Stimulated activated effector memory CD8-positive, alpha-beta T cell treated with anti-CD3 and anti-CD28 coated beads, Interleukin-12 subunit alpha, Interleukin-12 subunit beta, amount 100 ng/mL, for 72 hours (primary cell): ENCODE measurements at regions not wholly inside any gene's neighbourhood (a gene's known extent, or its start where the extent isn't known, plus 50 kb on each side); places are given as distances from the start of the nearest gene placed in this dataset.

Experiments
- ATAC-seq: fragments of 150-1000 bp; cut with Tn5 transposase; 2 replicates; pipeline ENCODE4 v1.10.0; 2021
- DNase-seq, 2 donors: peaks; one replicate each; pipeline ENCODE4 v3.0.0; 2021 to 2022; ENCODE audit warnings: low spot score in 2 of 2
- H3K27ac Mint-ChIP-seq: one replicate; pipeline ENCODE4 v1.8.0; 2022; ENCODE audit warnings: mild to moderate bottlenecking, mixed read lengths
- H3K36me3 Mint-ChIP-seq: one replicate; pipeline ENCODE4 v1.8.0; 2022; ENCODE audit warnings: mild to moderate bottlenecking, mixed read lengths
- H3K4me1 Mint-ChIP-seq: one replicate; pipeline ENCODE4 v1.8.0; 2022; ENCODE audit warnings: mixed read lengths
- H3K4me3 Mint-ChIP-seq: one replicate; pipeline ENCODE4 v1.8.0; 2022; ENCODE audit warnings: mild to moderate bottlenecking, mixed read lengths
- H3K9me3 Mint-ChIP-seq: one replicate; pipeline ENCODE4 v1.8.0; 2022; ENCODE audit warnings: mixed read lengths

DNA sequence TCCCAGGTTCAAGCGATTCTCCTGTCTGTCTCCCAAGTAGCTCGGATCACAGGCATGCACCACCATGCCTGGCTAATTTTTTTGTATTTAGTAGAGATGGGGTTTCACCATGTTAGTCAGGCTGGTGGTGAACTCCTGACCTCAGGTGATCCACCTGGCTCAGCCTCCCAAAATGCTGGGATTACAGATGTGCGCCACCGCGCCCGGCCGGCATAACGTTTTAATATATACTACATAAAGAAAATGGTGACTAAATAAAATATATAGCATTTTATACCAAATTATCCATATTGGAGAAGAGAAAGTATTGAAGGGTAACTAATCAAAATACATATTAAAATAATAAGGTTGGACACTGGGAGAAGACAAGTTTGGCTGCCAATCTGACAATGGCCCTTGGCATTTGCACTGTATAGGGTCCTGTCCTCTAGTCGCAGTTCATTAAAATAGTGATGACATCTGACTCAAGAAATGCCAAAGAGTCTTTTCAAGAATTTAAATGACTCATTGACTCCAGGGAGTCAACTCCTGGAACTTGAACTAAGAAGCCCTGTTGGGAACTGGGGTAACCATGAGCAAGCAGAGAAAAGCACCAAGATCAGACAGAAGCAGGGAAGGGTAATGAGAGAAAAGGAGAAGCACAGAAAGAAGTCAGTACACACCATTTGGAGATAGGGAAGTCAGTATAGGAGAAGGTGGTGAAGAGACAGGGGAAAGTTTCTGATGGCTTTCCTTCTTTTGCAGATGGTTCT, 91.1 kb downstream of the CH25H start:
- peaks cover 4% of the 10 kb centered on the region for H3K36me3 Mint-ChIP-seq
- peaks cover 5% of the 10 kb centered on the region for H3K4me1 Mint-ChIP-seq
- H3K27ac Mint-ChIP-seq = no peak overlapping the region
- no peak overlapping the region for H3K4me3 Mint-ChIP-seq
- no peaks in the 10 kb centered on the region for H3K9me3 Mint-ChIP-seq
- DNase-seq = no peak
- ATAC-seq = no peak

DNA sequence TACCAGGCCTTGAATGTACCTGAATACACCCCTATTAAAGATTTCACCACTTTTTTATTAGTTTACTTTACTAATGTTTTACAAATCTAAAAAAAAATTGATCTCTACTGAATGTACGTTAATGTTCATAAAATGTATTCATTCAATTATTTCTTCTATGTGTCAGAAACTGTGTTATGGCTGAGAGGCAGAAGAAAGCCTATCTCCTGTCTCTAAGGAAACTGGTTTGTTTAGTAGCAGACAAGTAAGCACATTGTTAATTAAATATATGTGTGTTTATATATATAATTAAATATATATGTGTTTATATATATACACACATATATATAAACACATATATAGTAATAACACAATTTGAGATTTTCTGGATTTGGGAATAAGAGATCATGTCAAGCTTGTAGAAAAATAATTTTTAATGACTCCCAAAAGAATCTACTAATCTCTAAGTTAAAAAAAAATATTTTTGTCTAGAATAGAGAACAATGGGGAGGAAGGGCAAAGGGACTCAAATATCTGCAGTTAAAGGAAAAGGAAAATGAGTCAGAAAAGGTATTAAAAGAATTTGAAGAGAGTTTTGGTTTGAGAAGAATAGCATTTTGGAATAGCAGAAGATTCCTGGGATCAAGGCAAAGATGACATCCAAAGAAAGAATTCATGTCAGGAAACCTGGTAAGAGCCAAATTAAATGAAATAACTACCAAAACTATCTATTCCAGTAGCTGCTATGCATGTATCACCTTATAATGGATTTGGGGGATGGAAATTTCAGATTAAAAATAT, 92.1 kb downstream of the CH25H start:
- no peaks in the 10 kb centered on the region for H3K9me3 Mint-ChIP-seq
- DNase-seq (no peak), ATAC-seq (no peak)
- peaks cover 4% of the 10 kb centered on the region for H3K36me3 Mint-ChIP-seq
- no peak overlapping the region for H3K4me3 Mint-ChIP-seq
- H3K4me1 Mint-ChIP-seq = peaks cover 5% of the 10 kb centered on the region
- no peak overlapping the region for H3K27ac Mint-ChIP-seq

DNA sequence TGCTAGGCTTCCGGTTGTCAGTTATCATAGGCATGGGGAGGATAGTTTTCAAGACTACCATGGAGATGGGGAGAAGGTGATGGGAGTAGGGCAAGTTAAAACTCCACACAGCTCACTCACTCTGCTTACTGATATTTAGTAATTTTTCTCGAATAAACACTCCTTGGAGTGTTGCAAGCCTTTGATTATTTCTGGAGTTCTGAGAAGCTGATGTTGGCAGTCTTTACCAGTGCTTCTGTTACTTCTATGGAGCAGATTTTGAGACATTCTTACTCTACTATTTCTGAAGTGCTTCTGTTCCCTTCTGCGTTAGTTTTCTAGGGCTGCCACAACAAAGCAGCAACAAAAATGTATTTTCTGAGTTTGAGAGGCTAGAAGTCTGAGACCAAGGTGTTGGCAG, 104.4 kb downstream of the CH25H start:
- H3K4me3 Mint-ChIP-seq = no peak overlapping the region
- H3K9me3 Mint-ChIP-seq = no peaks in the 10 kb centered on the region
- H3K36me3 Mint-ChIP-seq = no peaks in the 10 kb centered on the region
- no peak overlapping the region for H3K27ac Mint-ChIP-seq
- ATAC-seq (no peak), DNase-seq (no peak)
- H3K4me1 Mint-ChIP-seq = no peaks in the 10 kb centered on the region

DNA sequence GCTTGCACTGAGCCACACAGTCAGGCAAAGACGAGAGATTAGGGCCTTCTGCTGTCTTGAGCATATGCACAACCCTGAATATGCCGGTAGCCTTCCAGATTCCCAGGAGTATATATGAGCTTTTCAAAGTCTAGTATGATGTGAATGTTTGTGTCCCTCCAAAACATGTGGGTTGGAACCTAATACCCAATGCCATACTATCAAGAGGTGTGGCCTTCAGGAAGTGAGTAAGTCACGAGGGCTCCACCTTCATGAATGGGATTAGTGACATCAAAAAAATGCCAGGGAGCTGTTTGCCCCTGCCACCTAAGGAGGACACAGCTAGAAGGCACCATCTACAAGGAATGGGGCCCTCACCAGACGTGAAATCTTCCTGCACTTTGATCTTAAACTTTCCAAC, 105.2 kb downstream of the CH25H start:
- ATAC-seq = no peak
- Mint-ChIP-seq H3K9me3 (no peaks in the 10 kb centered on the region), H3K27ac (no peak overlapping the region), H3K4me3 (no peak overlapping the region), H3K36me3 (no peaks in the 10 kb centered on the region), H3K4me1 (no peaks in the 10 kb centered on the region)
- no peak for DNase-seq

DNA sequence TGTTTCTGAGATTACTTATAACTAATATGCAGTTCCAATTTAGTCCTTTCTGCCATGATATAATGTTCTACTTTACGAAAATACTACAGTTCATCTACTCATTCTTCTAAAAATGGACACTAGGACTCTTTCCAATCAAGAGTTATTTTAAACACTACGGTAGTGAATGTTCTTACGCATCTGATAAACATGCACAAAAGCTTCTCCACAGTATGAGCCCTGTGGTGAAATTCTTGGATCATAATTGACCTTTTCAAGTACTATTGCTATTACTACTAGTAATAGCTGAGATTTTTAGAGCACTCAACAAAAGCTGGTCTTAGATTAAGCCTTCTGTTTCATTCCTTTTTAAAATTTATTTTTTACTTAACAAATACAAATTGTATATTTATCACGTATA, 106.4 kb downstream of the CH25H start:
- no peak for DNase-seq
- H3K4me3 Mint-ChIP-seq = no peak overlapping the region
- no peaks in the 10 kb centered on the region for H3K9me3 Mint-ChIP-seq
- H3K36me3 Mint-ChIP-seq = no peaks in the 10 kb centered on the region
- no peaks in the 10 kb centered on the region for H3K4me1 Mint-ChIP-seq
- no peak overlapping the region for H3K27ac Mint-ChIP-seq
- no peak for ATAC-seq

DNA sequence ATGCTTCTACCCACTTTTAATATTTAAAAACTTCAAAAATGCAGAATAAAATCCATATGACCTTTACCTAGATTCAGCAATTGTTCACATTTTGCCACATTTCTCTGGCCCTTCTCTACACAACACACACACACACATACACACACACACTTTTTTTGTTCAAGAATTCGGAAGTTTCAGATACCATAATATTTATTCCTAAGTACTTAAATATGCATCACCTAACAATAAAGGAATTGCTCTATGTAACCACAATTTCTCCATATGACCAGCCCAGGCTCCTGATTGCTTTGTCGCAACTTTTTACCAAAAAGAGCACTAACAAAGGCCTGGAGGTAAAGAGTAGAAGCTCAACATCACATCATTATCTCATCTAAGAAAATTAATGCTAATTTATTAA, 106.6 kb downstream of the FAS start:
- Mint-ChIP-seq H3K9me3 (no peaks in the 10 kb centered on the region), H3K4me1 (peaks cover 9% of the 10 kb centered on the region), H3K27ac (no peak overlapping the region), H3K36me3 (no peaks in the 10 kb centered on the region), H3K4me3 (no peak overlapping the region)
- no peak for DNase-seq
- ATAC-seq = no peak

DNA sequence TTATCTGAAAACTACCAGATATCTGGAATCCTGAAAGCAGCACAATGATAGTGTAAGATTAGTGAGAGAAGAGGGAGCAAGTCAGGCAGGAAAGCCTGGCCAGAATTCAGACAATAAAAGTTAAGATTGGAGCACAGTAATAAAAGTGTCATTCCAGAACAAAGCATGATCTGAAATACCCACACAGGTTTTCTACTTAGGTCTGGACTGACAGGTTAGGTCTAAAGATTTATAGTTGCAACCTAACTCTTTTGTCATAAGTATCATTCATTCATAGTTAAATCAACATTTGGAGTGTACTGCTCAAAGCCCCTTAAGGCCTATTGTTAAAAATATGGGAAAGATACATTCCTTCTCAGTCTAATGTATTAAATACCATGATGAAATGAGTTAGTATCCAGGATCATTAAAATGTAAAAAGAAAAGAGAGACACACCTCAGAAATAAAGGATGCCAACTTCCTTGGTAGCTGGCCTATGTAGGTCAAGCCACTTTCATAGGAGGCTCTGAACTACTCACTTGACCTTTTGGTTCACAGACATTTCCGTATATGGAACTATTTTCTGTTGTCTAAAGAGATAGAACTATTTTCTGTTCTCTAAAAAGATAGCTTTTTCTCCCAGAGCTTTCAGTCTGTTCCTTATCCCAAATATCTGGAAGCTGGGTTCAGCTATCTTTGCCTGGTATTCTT, 105.2 kb downstream of the FAS start:
- DNase-seq (no peak), ATAC-seq (peak; percentile 47)
- Mint-ChIP-seq H3K9me3 (no peaks in the 10 kb centered on the region), H3K36me3 (no peaks in the 10 kb centered on the region), H3K27ac (no peak overlapping the region), H3K4me3 (no peak overlapping the region), H3K4me1 (peaks cover 9% of the 10 kb centered on the region)

DNA sequence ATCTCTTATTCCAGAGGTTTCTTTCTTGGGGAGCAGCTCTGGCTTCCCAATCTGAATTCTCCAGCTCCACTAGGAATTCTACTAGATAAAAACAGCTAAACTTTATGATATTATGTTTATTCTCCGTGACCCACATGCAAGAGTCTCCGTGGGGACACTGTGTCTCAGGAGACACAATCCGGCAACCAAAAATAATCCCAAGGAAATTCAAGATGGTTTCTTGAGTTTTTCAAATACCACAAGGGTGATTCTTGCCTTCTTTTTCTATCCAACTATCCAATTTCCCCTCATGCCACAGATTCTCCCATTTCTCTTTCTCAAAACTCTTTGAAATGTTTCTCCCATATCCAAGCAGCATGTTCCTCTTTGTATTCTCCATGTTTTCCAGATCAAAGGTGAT, 103.1 kb downstream of the FAS start:
- no peak overlapping the region for H3K4me3 Mint-ChIP-seq
- H3K9me3 Mint-ChIP-seq = no peaks in the 10 kb centered on the region
- H3K4me1 Mint-ChIP-seq = peaks cover 9% of the 10 kb centered on the region
- H3K36me3 Mint-ChIP-seq = no peaks in the 10 kb centered on the region
- ATAC-seq (no peak), DNase-seq (no peak)
- no peak overlapping the region for H3K27ac Mint-ChIP-seq

DNA sequence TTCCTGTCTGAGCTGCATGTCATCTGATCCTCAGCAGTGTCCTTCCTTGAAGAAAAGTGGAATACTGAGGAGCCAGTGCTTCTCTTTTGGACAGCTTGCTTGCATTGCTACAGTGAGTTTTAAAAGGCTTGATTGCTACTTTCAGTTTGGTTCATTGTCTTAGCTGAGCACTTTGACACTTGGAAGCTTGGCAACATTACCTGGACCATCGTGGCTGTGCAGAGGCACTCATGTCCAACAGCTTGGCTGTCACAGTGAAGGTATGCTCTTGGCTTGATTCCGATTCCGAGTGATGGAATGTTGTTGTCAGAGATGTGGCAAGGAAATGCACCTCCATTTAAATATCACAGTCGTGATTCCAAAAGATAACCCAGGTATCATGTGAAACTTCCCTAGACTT, 102.4 kb downstream of the FAS start:
- H3K36me3 Mint-ChIP-seq = no peaks in the 10 kb centered on the region
- no peak for DNase-seq
- no peaks in the 10 kb centered on the region for H3K9me3 Mint-ChIP-seq
- peaks cover 9% of the 10 kb centered on the region for H3K4me1 Mint-ChIP-seq
- no peak overlapping the region for H3K4me3 Mint-ChIP-seq
- no peak overlapping the region for H3K27ac Mint-ChIP-seq
- ATAC-seq = no peak

DNA sequence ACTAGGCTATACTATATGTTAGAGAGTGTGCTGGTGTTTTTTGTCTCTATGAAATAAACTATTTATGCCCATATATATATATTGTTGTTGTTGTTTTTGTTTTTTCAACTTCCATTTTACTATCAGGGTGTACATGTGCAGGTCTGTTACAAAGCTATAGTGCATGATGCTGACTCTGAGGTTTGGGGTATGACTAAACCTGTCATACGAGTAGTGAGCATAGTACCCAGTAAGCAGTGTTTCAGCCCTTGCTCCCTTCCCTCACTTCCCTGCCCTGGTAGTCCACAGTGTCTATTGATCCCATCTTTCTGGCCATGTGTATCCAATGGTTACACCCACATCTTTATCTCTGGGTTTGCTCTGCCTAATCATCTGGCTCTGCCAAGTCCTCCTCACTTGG, 101.8 kb downstream of the FAS start:
- no peak overlapping the region for H3K4me3 Mint-ChIP-seq
- H3K4me1 Mint-ChIP-seq = peaks cover 9% of the 10 kb centered on the region
- DNase-seq (no peak), ATAC-seq (peak; percentile 69)
- no peaks in the 10 kb centered on the region for H3K36me3 Mint-ChIP-seq
- no peak overlapping the region for H3K27ac Mint-ChIP-seq
- H3K9me3 Mint-ChIP-seq = no peaks in the 10 kb centered on the region

DNA sequence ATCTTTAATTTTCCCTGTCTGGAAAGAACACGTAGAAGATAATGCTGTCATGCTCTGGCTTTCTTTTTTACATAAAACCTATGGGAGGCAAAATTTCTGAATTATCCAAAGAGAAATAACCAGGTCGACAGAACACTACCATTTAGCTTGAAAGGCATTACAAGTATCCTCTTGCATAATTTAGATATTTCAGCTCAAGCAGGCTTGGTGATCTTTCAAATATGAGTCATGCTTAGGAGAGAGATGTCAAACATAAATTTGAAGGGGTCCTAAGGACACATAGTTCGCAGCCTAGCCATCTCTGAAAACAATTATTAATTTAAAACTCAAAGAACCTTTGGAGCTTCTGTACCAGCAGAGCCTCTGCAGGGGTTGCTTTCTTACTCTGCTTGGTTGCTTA, 100.9 kb downstream of the FAS start:
- H3K4me3 Mint-ChIP-seq = no peak overlapping the region
- H3K27ac Mint-ChIP-seq = no peak overlapping the region
- peaks cover 9% of the 10 kb centered on the region for H3K4me1 Mint-ChIP-seq
- ATAC-seq (no peak), DNase-seq (no peak)
- no peaks in the 10 kb centered on the region for H3K36me3 Mint-ChIP-seq
- no peaks in the 10 kb centered on the region for H3K9me3 Mint-ChIP-seq

DNA sequence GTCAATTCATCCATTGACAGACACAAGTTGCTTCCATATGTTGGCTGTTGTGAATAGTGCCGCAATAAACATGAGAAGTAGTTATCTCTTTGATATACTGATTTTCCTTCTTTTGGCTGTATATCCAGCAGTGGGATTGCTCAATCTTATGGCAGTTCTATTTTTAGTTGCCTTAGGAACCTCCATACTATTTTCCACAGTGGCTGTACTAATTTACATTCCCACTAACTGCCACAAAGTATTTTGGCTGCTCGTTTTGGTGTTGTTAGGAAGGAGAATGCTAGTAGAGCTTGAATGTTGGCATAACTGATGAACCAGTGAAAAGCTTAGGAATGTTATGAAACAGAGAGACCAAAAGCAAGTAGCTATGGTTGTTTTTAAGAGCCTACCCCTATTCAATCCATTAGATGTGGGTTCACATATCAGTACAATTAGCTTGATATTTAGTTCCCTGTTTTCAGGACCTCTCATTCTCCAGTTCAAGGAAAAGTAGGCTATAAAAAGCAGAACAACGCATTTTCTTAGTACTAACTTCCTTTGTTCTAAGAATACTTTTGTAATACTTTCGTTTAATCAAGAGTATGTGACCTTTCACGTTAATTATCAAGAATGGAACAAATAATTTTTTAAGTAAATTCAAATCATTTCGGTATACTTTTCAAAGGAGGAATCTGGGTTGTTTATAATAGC, 100.3 kb downstream of the FAS start:
- no peak for ATAC-seq
- H3K36me3 Mint-ChIP-seq = no peaks in the 10 kb centered on the region
- no peaks in the 10 kb centered on the region for H3K9me3 Mint-ChIP-seq
- peaks cover 9% of the 10 kb centered on the region for H3K4me1 Mint-ChIP-seq
- H3K4me3 Mint-ChIP-seq = no peak overlapping the region
- no peak for DNase-seq
- no peak overlapping the region for H3K27ac Mint-ChIP-seq

DNA sequence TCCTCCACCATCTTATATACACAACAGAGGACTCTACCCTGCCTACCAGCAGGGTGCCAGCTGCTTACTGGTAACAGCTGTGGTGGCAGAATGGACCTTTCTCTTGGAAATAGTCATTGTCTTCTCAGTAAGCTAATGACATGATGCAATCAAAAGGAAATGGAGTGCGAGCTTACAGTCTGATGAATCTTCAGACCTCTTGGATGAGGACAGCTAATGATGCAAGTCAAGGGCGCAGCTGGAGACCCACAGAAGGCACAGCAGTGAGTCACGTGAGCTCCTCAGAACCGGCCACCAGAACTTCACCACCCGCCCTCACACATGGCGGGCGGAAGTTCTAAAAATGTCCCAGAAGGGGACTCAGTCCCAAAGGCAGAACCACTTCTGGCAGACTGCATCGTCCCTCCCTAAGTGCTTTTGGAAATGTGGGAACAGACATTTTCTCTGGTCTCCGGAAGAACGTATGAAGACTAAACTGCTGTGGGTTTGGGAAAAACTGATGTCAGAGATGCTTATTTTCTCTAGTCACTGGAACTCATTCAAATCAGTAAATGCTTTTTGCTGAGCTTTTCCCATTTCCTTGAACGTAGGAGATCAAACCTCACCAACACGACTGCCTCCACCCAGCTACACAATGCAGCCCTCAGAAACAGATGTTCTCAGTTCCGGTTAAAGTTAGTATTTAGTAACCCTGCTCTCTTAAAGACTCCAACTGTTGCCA, 96.4 kb downstream of the FAS start:
- Mint-ChIP-seq H3K9me3 (no peaks in the 10 kb centered on the region), H3K4me1 (no peaks in the 10 kb centered on the region), H3K36me3 (no peaks in the 10 kb centered on the region), H3K4me3 (no peak overlapping the region), H3K27ac (no peak overlapping the region)
- DNase-seq (no peak), ATAC-seq (peak; percentile 60)

DNA sequence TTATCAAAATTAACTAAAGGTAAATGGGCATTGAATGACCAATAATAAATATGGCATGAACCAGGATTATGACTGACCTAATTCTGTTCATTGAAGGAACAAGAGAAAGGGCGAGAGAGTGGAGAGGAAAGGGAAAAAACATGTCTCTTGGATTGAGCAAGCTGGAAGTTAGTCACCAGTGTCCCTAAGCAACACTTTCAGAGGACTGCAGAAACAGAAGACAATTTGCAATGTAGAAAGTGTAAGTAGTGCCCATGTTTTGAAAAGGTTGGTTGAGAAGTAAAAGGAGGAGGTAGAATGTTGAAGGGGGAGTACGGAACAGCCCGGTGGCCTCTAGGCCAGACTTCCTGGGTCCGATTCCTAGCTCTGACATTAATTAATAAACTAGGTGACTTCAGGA, 94.6 kb downstream of the FAS start:
- Mint-ChIP-seq H3K9me3 (no peaks in the 10 kb centered on the region), H3K4me3 (no peak overlapping the region), H3K27ac (no peak overlapping the region), H3K36me3 (no peaks in the 10 kb centered on the region), H3K4me1 (no peaks in the 10 kb centered on the region)
- no peak for ATAC-seq
- no peak for DNase-seq

DNA sequence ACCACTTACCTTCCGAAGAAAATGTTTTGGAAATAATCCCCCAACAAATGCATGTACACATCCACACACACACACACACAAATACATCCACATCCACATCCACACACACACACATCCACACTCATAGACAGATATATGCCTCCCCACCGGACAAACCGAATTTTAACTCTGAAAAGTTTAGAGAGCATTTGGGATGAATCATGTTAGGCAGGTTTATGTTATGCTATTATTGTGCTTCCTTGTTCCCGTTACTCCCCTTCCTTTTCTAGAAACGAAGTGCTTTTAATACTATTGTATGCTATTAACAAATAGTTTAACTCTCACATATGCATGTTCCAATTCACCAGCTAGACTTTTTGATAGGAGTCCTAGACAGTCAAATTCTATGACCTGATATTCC, 91.5 kb downstream of the FAS start:
- Mint-ChIP-seq H3K36me3 (no peaks in the 10 kb centered on the region), H3K9me3 (no peaks in the 10 kb centered on the region), H3K4me1 (peaks cover 6% of the 10 kb centered on the region), H3K4me3 (no peak overlapping the region), H3K27ac (no peak overlapping the region)
- no peak for DNase-seq
- no peak for ATAC-seq
